SK-N-SH (cell line): ENCODE measurements at regions not wholly inside any gene's neighbourhood (a gene's known extent, or its start where the extent isn't known, plus 50 kb on each side); places are given as distances from the start of the nearest gene placed in this dataset.

ENCODE experiments used
- CTCF ChIP-seq: fragments of 200-600 bp; sonication (generic); IDR thresholded peaks from 2 replicates; pipeline ENCODE4 v1.6.1; 2017; ENCODE audit warnings: antibody characterized with exemption, mild to moderate bottlenecking, moderate library complexity
- EP300 ChIP-seq, 2 experiments: IDR thresholded peaks; 2 replicates each; pipeline versions ENCODE4 v1.4.0 to v1.6.1; 2012; ENCODE audit warnings: borderline replicate concordance in 1 of 2, low read depth in 1 of 2, low read length in 1 of 2
- EZH2phosphoT487 ChIP-seq: fragments of 200-600 bp; sonication (generic); IDR thresholded peaks from 2 replicates; pipeline ENCODE4 v1.6.1; 2017; ENCODE audit warnings: low read depth, mixed run types, mild to moderate bottlenecking, antibody characterized with exemption, moderate library complexity, borderline replicate concordance
- MXI1 ChIP-seq: IDR thresholded peaks from 2 replicates; pipeline ENCODE4 v1.6.1; 2012; ENCODE audit warnings: mild to moderate bottlenecking, low read depth, low read length, improper control_type of control experiment
- POLR2AphosphoS5 ChIP-seq: IDR thresholded peaks from 2 replicates; pipeline ENCODE4 v1.6.1; 2012; ENCODE audit warnings: low read depth, low read length
- RAD21 ChIP-seq: IDR thresholded peaks from 2 replicates; pipeline ENCODE4 v1.6.1; 2012; ENCODE audit warnings: mild to moderate bottlenecking, low read length
- RFX5 ChIP-seq: IDR thresholded peaks from 2 replicates; pipeline ENCODE4 v1.6.1; 2012; ENCODE audit warnings: mild to moderate bottlenecking, improper control_type of control experiment, low read length
- SIN3A ChIP-seq: IDR thresholded peaks from 2 replicates; pipeline ENCODE4 v1.6.1; 2012; ENCODE audit warnings: low read depth, mild to moderate bottlenecking, low read length, moderate library complexity, borderline replicate concordance
- SMC3 ChIP-seq: IDR thresholded peaks from 2 replicates; pipeline ENCODE4 v1.6.1; 2012; ENCODE audit warnings: low read depth, low read length, improper control_type of control experiment
- TAF1 ChIP-seq: IDR thresholded peaks from 2 replicates; pipeline ENCODE4 v1.6.1; 2012; ENCODE audit warnings: low read depth, mild to moderate bottlenecking, low read length, moderate library complexity, borderline replicate concordance
- YY1 ChIP-seq: IDR thresholded peaks from 2 replicates; pipeline ENCODE4 v1.4.0; 2012; ENCODE audit warnings: low read depth, mild to moderate bottlenecking
- TF ChIP-seq, protein P1 (sequence below): IDR thresholded peaks from 2 replicates; pipeline ENCODE4; 2012
- TF ChIP-seq, protein P2 (sequence below): IDR thresholded peaks from 2 replicates; pipeline ENCODE4 v1.6.1; 2012; ENCODE audit warnings: mild to moderate bottlenecking, low read depth, low read length, moderate library complexity

- no peak for TF ChIP-seq CTCF
- TF ChIP-seq RAD21: no peak
- TF ChIP-seq, protein P1, sequence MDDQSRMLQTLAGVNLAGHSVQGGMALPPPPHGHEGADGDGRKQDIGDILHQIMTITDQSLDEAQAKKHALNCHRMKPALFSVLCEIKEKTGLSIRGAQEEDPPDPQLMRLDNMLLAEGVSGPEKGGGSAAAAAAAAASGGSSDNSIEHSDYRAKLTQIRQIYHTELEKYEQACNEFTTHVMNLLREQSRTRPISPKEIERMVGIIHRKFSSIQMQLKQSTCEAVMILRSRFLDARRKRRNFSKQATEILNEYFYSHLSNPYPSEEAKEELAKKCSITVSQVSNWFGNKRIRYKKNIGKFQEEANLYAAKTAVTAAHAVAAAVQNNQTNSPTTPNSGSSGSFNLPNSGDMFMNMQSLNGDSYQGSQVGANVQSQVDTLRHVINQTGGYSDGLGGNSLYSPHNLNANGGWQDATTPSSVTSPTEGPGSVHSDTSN: no peak
- TF ChIP-seq SMC3: no peak
- no peak for TF ChIP-seq YY1
- no peak for TF ChIP-seq MXI1
- no peak for TF ChIP-seq TAF1
- TF ChIP-seq, protein P2, sequence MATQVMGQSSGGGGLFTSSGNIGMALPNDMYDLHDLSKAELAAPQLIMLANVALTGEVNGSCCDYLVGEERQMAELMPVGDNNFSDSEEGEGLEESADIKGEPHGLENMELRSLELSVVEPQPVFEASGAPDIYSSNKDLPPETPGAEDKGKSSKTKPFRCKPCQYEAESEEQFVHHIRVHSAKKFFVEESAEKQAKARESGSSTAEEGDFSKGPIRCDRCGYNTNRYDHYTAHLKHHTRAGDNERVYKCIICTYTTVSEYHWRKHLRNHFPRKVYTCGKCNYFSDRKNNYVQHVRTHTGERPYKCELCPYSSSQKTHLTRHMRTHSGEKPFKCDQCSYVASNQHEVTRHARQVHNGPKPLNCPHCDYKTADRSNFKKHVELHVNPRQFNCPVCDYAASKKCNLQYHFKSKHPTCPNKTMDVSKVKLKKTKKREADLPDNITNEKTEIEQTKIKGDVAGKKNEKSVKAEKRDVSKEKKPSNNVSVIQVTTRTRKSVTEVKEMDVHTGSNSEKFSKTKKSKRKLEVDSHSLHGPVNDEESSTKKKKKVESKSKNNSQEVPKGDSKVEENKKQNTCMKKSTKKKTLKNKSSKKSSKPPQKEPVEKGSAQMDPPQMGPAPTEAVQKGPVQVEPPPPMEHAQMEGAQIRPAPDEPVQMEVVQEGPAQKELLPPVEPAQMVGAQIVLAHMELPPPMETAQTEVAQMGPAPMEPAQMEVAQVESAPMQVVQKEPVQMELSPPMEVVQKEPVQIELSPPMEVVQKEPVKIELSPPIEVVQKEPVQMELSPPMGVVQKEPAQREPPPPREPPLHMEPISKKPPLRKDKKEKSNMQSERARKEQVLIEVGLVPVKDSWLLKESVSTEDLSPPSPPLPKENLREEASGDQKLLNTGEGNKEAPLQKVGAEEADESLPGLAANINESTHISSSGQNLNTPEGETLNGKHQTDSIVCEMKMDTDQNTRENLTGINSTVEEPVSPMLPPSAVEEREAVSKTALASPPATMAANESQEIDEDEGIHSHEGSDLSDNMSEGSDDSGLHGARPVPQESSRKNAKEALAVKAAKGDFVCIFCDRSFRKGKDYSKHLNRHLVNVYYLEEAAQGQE: no peak
- TF ChIP-seq EZH2phosphoT487: no peak
- TF ChIP-seq SIN3A: no peak
- no peak; a peak in 1 of 4 replicates for TF ChIP-seq EP300 (IDR thresholded peaks at IDR 0.05; ENCODE audit: borderline replicate concordance in 1 of 2, low read depth in 1 of 2, low read length in 1 of 2)
- TF ChIP-seq RFX5: no peak
- TF ChIP-seq POLR2AphosphoS5: no peak
Measured at GRCh38 chr1:177687544-177687943, 282.3 kb downstream of the SEC16B start.
